ENCODE measurements at regions not wholly inside any gene's neighbourhood (a gene's known extent, or its start where the extent isn't known, plus 50 kb on each side); places are given as distances from the start of the nearest gene placed in this dataset.

DNA sequence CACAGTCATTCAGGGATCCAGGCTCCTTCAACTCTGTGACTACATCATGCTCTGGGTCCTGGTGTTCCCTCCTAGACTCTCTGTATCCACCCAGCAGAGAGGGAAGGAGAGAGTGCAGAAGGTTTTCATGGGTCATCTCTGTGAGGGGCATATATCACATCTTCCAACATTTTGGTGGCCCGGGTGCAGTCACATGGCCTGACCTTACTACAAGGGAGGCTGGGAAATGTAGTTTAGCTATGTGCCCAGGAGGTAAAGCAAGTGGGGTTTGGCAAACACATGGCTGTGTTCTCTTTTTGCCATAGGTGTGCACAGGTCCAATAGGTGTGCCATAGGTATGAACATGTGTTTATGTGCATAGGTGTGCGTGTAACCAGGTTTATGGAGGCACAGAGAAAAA, 222.2 kb upstream of the EEF2KMT start:
- no peak overlapping the region for H3K9ac ChIP-seq (ENCODE audit: control insufficient read depth, extremely low read depth, insufficient read depth, low read length)
- H3K9me1 ChIP-seq (ENCODE audit: control insufficient read depth, extremely low read depth, insufficient read depth, low read length): no peaks in the 10 kb centered on the region
- no peaks in the 10 kb centered on the region for H3K27me3 ChIP-seq (ENCODE audit: control insufficient read depth, extremely low read depth, insufficient read depth, low read length)
- TF ChIP-seq, protein P1, sequence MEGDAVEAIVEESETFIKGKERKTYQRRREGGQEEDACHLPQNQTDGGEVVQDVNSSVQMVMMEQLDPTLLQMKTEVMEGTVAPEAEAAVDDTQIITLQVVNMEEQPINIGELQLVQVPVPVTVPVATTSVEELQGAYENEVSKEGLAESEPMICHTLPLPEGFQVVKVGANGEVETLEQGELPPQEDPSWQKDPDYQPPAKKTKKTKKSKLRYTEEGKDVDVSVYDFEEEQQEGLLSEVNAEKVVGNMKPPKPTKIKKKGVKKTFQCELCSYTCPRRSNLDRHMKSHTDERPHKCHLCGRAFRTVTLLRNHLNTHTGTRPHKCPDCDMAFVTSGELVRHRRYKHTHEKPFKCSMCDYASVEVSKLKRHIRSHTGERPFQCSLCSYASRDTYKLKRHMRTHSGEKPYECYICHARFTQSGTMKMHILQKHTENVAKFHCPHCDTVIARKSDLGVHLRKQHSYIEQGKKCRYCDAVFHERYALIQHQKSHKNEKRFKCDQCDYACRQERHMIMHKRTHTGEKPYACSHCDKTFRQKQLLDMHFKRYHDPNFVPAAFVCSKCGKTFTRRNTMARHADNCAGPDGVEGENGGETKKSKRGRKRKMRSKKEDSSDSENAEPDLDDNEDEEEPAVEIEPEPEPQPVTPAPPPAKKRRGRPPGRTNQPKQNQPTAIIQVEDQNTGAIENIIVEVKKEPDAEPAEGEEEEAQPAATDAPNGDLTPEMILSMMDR (optimal IDR thresholded peaks at IDR 0.05 in 1 of 3, IDR thresholded peaks at IDR 0.05 in 1 of 3, conservative IDR thresholded peaks at IDR 0.05 in 1 of 3; ENCODE audit: extremely low read depth in 1 of 3, insufficient read depth in 2 of 3, low read length in 3 of 3): no peak
- no peak for TF ChIP-seq EZH2 (IDR thresholded peaks at IDR 0.05; ENCODE audit: low read length)
- H4K20me1 ChIP-seq (ENCODE audit: control insufficient read depth, extremely low read depth, insufficient read depth, low read length): no peaks in the 10 kb centered on the region
- FAIRE-seq (no peak), DNase-seq (ENCODE audit: low read depth, low spot score) (no peak)
- dilution Hi-C loops (cut with MboI; ENCODE audit: extremely low pct_ligation_motif_present, low sequenced_read_pairs): no loop called here
- H3K4me3 ChIP-seq (ENCODE audit: control insufficient read depth in 2 of 3, extremely low read depth in 1 of 3, insufficient read depth in 2 of 3, low read depth in 1 of 3, low read length in 3 of 3): no peak overlapping the region
- no peak overlapping the region for H3K27ac ChIP-seq (ENCODE audit: control insufficient read depth, insufficient read depth, low read length)
- H3K4me1 ChIP-seq (ENCODE audit: control insufficient read depth, extremely low read depth, insufficient read depth, low read length): no peaks in the 10 kb centered on the region
- no peaks in the 10 kb centered on the region for H3K79me2 ChIP-seq (ENCODE audit: control insufficient read depth, insufficient read depth, low read length)
- no peak overlapping the region for H3K4me2 ChIP-seq (ENCODE audit: control insufficient read depth, extremely low read depth, insufficient read depth, low read depth, low read length)
- H3K36me3 ChIP-seq (ENCODE audit: control insufficient read depth in 2 of 2, extremely low read depth in 1 of 2, insufficient read depth in 2 of 2, low read length in 2 of 2): no peaks in the 10 kb centered on the region
- H3K9me3 ChIP-seq (ENCODE audit: control insufficient read depth, low read depth, low read length): peaks cover 7% of the 10 kb centered on the region
- no peak overlapping the region for H2AFZ ChIP-seq (ENCODE audit: control insufficient read depth, low read length)

DNA sequence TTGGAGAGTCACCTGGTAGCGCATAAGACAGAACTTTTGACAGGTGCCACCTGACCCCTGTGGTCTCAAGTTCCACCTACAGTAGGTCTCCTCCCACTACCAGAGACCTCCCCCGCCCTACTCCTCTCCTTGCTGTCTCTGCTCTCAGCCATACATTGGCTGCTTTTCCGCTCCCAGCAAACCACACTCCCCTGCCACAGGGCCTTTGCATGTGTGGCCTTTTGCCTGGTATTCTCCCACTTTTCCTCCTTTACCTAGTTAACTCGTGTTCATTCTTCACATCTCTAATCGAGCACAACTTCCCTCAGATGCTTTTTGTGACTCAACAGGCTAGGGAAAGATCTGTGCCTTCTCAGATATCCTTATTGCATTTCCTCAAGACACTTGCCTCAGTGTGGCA, 218.3 kb upstream of the EEF2KMT start:
- Histone ChIP-seq H4K20me1 (ENCODE audit: control insufficient read depth, extremely low read depth, insufficient read depth, low read length) (no peaks in the 10 kb centered on the region), H3K27ac (ENCODE audit: control insufficient read depth, insufficient read depth, low read length) (no peak overlapping the region), H3K36me3 (ENCODE audit: control insufficient read depth in 2 of 2, extremely low read depth in 1 of 2, insufficient read depth in 2 of 2, low read length in 2 of 2) (no peaks in the 10 kb centered on the region), H3K27me3 (ENCODE audit: control insufficient read depth, extremely low read depth, insufficient read depth, low read length) (no peaks in the 10 kb centered on the region), H3K79me2 (ENCODE audit: control insufficient read depth, insufficient read depth, low read length) (no peaks in the 10 kb centered on the region), H3K4me1 (ENCODE audit: control insufficient read depth, extremely low read depth, insufficient read depth, low read length) (no peaks in the 10 kb centered on the region), H3K4me2 (ENCODE audit: control insufficient read depth, extremely low read depth, insufficient read depth, low read depth, low read length) (no peak overlapping the region), H2AFZ (ENCODE audit: control insufficient read depth, low read length) (no peak overlapping the region), H3K9ac (ENCODE audit: control insufficient read depth, extremely low read depth, insufficient read depth, low read length) (no peak overlapping the region), H3K9me1 (ENCODE audit: control insufficient read depth, extremely low read depth, insufficient read depth, low read length) (no peaks in the 10 kb centered on the region), H3K4me3 (ENCODE audit: control insufficient read depth in 2 of 3, extremely low read depth in 1 of 3, insufficient read depth in 2 of 3, low read depth in 1 of 3, low read length in 3 of 3) (no peak overlapping the region), H3K9me3 (ENCODE audit: control insufficient read depth, low read depth, low read length) (peaks cover 7% of the 10 kb centered on the region)
- no peak for FAIRE-seq
- dilution Hi-C loops (cut with MboI; ENCODE audit: extremely low pct_ligation_motif_present, low sequenced_read_pairs): no loop called here
- DNase-seq (ENCODE audit: low read depth, low spot score): no peak
- no peak for TF ChIP-seq EZH2 (IDR thresholded peaks at IDR 0.05; ENCODE audit: low read length)
- TF ChIP-seq, protein P1 (optimal IDR thresholded peaks at IDR 0.05 in 1 of 3, IDR thresholded peaks at IDR 0.05 in 1 of 3, conservative IDR thresholded peaks at IDR 0.05 in 1 of 3; ENCODE audit: extremely low read depth in 1 of 3, insufficient read depth in 2 of 3, low read length in 3 of 3): no peak

Measured in keratinocyte (primary cell).